MM.1S (cell line): ENCODE measurements at regions not wholly inside any gene's neighbourhood (a gene's known extent, or its start where the extent isn't known, plus 50 kb on each side); places are given as distances from the start of the nearest gene placed in this dataset.

Source experiments
- DNase-seq: peaks from one replicate; pipeline ENCODE4 v3.0.0-alpha.2; 2015
- H2AFZ ChIP-seq: fragments of 300-600 bp; sonication (generic); 2 replicates; pipeline ENCODE4 v1.6.0; 2016; ENCODE audit warnings: antibody characterized with exemption, low read length
- H3F3A ChIP-seq: fragments of 300-600 bp; sonication (generic); 2 replicates; pipeline ENCODE4 v1.6.1; 2016; ENCODE audit warnings: mild to moderate bottlenecking, antibody characterized with exemption, low read length, moderate library complexity, mixed read lengths; ENCODE audit not compliant: insufficient read depth
- H3K27ac ChIP-seq: fragments of 300-600 bp; sonication (generic); 2 replicates; pipeline ENCODE4 v1.5.1; 2016; ENCODE audit warnings: mild to moderate bottlenecking, low read length
- H3K27me3 ChIP-seq: fragments of 300-600 bp; sonication (generic); replicated peaks from 2 replicates; pipeline ENCODE4 v1.6.0; 2016; ENCODE audit warnings: low read length; ENCODE audit not compliant: insufficient read depth
- H3K36me3 ChIP-seq: fragments of 300-600 bp; sonication (generic); replicated peaks from 2 replicates; pipeline ENCODE4 v1.6.1; 2016; ENCODE audit warnings: mild to moderate bottlenecking, low read length, mixed read lengths; ENCODE audit not compliant: insufficient read depth
- H3K4me1 ChIP-seq: fragments of 300-600 bp; sonication (generic); 2 replicates; pipeline ENCODE4 v1.6.1; 2016; ENCODE audit warnings: low read length, mixed read lengths
- H3K4me2 ChIP-seq: fragments of 300-600 bp; sonication (generic); 2 replicates; pipeline ENCODE4 v1.6.0; 2016; ENCODE audit warnings: low read depth, low read length
- H3K4me3 ChIP-seq: fragments of 300-600 bp; sonication (generic); 2 replicates; pipeline ENCODE4 v1.5.1; 2016; ENCODE audit warnings: low read length, mixed read lengths
- H3K79me2 ChIP-seq: fragments of 300-600 bp; sonication (generic); 2 replicates; pipeline ENCODE4 v1.6.1; 2016; ENCODE audit warnings: mixed run types, low read length, mixed read lengths
- H3K9ac ChIP-seq: fragments of 300-600 bp; sonication (generic); 2 replicates; pipeline ENCODE4 v1.6.1; 2016; ENCODE audit warnings: low read length, mixed read lengths
- H3K9me2 ChIP-seq: fragments of 300-600 bp; sonication (generic); replicated peaks from 2 replicates; pipeline ENCODE4 v1.6.1; 2016; ENCODE audit warnings: mild to moderate bottlenecking, low read length, mixed read lengths; ENCODE audit not compliant: insufficient read depth
- H3K9me3 ChIP-seq: fragments of 300-600 bp; sonication (generic); replicated peaks from 2 replicates; pipeline ENCODE4 v1.6.1; 2016; ENCODE audit warnings: mild to moderate bottlenecking, low read length, mixed read lengths; ENCODE audit not compliant: insufficient read depth
- H4K20me1 ChIP-seq: fragments of 300-600 bp; sonication (generic); 2 replicates; pipeline ENCODE4 v1.6.1; 2016; ENCODE audit warnings: mild to moderate bottlenecking, low read length, moderate library complexity, mixed read lengths; ENCODE audit not compliant: insufficient read depth
- EZH2 ChIP-seq: fragments of 300-600 bp; sonication (generic); optimal IDR thresholded peaks from 2 replicates; pipeline ENCODE3; 2017; ENCODE audit warnings: low read depth, mild to moderate bottlenecking, antibody characterized with exemption, low read length, mixed read lengths
- EZH2phosphoT487 ChIP-seq: fragments of 300-600 bp; sonication (generic); IDR thresholded peaks from 2 replicates; pipeline ENCODE4 v1.6.1; 2018; ENCODE audit warnings: antibody characterized with exemption, low read length
- TF ChIP-seq, protein P1 (sequence below): fragments of 300-600 bp; sonication (generic); IDR thresholded peaks from 2 replicates; pipeline ENCODE4 v1.5.1; 2016; ENCODE audit warnings: antibody characterized with exemption, low read length, mixed read lengths

DNA sequence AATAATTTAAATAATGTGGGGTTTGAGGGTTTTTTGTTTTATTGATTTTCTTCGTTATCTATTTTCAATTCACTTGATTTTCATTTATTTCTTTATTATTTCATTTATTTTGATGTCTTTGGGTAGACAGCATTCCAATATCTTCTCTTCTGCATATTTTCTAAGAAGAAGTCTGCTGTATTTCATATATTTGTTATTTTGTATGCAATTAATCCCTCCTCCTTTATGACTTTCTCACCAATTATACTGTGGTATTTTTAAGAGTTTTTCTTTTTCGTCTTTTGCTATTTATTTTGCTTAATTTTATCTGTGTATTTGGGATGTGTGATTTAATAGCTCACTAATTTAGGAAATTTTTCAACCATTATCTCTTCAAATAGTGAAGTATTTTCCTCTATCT is 1444.4 kb upstream of the MIR17HG start:
- no peaks in the 10 kb centered on the region for H3K36me3 ChIP-seq
- H3K4me3 ChIP-seq, result no peak overlapping the region
- H3K9me2 ChIP-seq, result no peaks in the 10 kb centered on the region
- H3K9ac ChIP-seq, result no peak overlapping the region
- H4K20me1 ChIP-seq, result no peaks in the 10 kb centered on the region
- no peak overlapping the region for H3K4me2 ChIP-seq
- no peaks in the 10 kb centered on the region for H3K27me3 ChIP-seq
- H2AFZ ChIP-seq, result no peak overlapping the region
- TF ChIP-seq EZH2 (no peak), EZH2phosphoT487 (no peak)
- TF ChIP-seq, protein P1, sequence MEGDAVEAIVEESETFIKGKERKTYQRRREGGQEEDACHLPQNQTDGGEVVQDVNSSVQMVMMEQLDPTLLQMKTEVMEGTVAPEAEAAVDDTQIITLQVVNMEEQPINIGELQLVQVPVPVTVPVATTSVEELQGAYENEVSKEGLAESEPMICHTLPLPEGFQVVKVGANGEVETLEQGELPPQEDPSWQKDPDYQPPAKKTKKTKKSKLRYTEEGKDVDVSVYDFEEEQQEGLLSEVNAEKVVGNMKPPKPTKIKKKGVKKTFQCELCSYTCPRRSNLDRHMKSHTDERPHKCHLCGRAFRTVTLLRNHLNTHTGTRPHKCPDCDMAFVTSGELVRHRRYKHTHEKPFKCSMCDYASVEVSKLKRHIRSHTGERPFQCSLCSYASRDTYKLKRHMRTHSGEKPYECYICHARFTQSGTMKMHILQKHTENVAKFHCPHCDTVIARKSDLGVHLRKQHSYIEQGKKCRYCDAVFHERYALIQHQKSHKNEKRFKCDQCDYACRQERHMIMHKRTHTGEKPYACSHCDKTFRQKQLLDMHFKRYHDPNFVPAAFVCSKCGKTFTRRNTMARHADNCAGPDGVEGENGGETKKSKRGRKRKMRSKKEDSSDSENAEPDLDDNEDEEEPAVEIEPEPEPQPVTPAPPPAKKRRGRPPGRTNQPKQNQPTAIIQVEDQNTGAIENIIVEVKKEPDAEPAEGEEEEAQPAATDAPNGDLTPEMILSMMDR, result no peak
- no peak overlapping the region for H3K27ac ChIP-seq
- H3K9me3 ChIP-seq, result no peaks in the 10 kb centered on the region
- DNase-seq, result no peak
- H3K79me2 ChIP-seq, result no peaks in the 10 kb centered on the region
- H3F3A ChIP-seq, result no peaks in the 10 kb centered on the region
- no peaks in the 10 kb centered on the region for H3K4me1 ChIP-seq

DNA sequence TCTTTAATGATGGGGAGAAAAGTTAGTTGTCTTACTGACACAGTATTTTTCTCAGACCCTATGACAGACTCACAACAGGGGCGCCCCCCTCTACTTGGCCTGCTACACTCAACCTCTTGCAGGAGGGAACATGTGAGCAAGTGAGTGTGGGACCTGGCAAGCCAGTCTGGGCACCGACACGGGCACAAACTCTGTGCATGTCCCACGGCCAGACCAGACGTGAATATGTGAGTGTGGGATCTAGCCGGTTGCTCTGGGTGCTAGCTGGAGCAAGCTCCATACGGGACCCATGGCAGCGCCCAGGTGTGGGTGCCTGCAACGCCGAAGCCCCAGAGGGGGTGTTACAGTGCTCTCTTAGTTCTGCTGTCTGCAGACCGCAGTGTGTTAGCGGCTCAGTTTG is 1437.3 kb upstream of the MIR17HG start:
- no peaks in the 10 kb centered on the region for H3K9me2 ChIP-seq
- DNase-seq, result no peak
- no peaks in the 10 kb centered on the region for H4K20me1 ChIP-seq
- H3K27ac ChIP-seq, result no peak overlapping the region
- no peaks in the 10 kb centered on the region for H3K79me2 ChIP-seq
- H2AFZ ChIP-seq, result no peak overlapping the region
- H3K9ac ChIP-seq, result no peak overlapping the region
- no peak overlapping the region for H3K4me3 ChIP-seq
- no peak overlapping the region for H3K4me2 ChIP-seq
- H3K4me1 ChIP-seq, result no peaks in the 10 kb centered on the region
- H3K27me3 ChIP-seq, result no peaks in the 10 kb centered on the region
- TF ChIP-seq EZH2phosphoT487 (no peak), EZH2 (no peak)
- TF ChIP-seq, protein P1, result no peak
- no peaks in the 10 kb centered on the region for H3K36me3 ChIP-seq
- no peaks in the 10 kb centered on the region for H3F3A ChIP-seq
- no peaks in the 10 kb centered on the region for H3K9me3 ChIP-seq

DNA sequence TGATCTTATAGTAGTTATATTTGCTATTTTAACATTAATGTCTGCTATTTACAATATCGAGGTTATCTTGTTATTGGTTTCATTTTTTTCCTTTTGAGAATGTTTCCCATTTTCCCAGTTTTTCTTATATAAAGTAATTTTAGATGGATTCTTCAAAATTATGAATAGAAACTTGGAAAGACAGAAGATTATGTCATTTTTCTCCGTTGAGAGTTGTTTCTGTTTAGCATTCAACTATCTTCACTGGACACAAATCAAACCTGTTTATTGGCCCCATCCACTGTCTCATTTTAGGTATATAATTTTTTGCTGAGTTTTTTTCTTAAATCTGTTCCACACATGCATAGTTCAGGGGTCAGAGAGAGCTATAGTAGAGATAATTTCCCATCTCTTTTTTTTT is 1430.9 kb upstream of the MIR17HG start:
- Histone ChIP-seq H2AFZ (no peak overlapping the region), H3K9me3 (no peaks in the 10 kb centered on the region), H3K9ac (no peak overlapping the region), H3K36me3 (no peaks in the 10 kb centered on the region), H3K79me2 (no peaks in the 10 kb centered on the region), H3K4me1 (no peaks in the 10 kb centered on the region), H3K4me3 (no peak overlapping the region), H3K9me2 (no peaks in the 10 kb centered on the region), H3K27ac (no peak overlapping the region), H4K20me1 (no peaks in the 10 kb centered on the region), H3K27me3 (no peaks in the 10 kb centered on the region), H3F3A (no peaks in the 10 kb centered on the region), H3K4me2 (no peak overlapping the region)
- TF ChIP-seq, protein P1, result no peak
- TF ChIP-seq EZH2phosphoT487 (no peak), EZH2 (no peak)
- no peak for DNase-seq
